Retina (tissue), 1 donor: ENCODE measurements at regions not wholly inside any gene's neighbourhood (a gene's known extent, or its start where the extent isn't known, plus 50 kb on each side); places are given as distances from the start of the nearest gene placed in this dataset.
"Not testable (repeated sequence)": the region's sequence is repeated elsewhere in the genome, so short reads cannot be mapped to it uniquely, and the experiment has no call there.

Experiments used
- DNase-seq: peaks from one replicate; pipeline ENCODE4 v3.0.0-alpha.2; 2016

GRCh38 chrX:149420566-149420965 is 84.5 kb downstream of the IDS start:
- not testable (repeated sequence) for DNase-seq

GRCh38 chrX:149398027-149398426 is 107.1 kb downstream of the IDS start:
- no peak for DNase-seq

GRCh38 chrX:149392921-149393320 is 112.2 kb downstream of the IDS start:
- DNase-seq: no peak

- DNase-seq: no peak
Observed at GRCh38 chrX:149383852-149384251, 121.3 kb downstream of the IDS start.

GRCh38 chrX:149374751-149375150 is 130.4 kb downstream of the IDS start:
- no peak for DNase-seq

GRCh38 chrX:149372866-149373265 is 132.2 kb downstream of the IDS start:
- DNase-seq: no peak

- no peak for DNase-seq
Observed at GRCh38 chrX:149371986-149372385, 133.1 kb downstream of the IDS start.

- no peak for DNase-seq
Observed at GRCh38 chrX:149370097-149370496, 135.0 kb downstream of the IDS start.

GRCh38 chrX:149365552-149365951 is 139.6 kb downstream of the IDS start:
- no peak for DNase-seq

GRCh38 chrX:149365061-149365460 is 140.0 kb downstream of the IDS start:
- DNase-seq: no peak

GRCh38 chrX:149363965-149364364 is 141.1 kb downstream of the IDS start:
- DNase-seq: no peak

GRCh38 chrX:149346306-149346705 is 158.8 kb downstream of the IDS start:
- DNase-seq: no peak

GRCh38 chrX:149322316-149322715 is 182.8 kb downstream of the IDS start:
- DNase-seq: no peak

- DNase-seq: no peak
Observed at GRCh38 chrX:149313871-149314371, 191.2 kb downstream of the IDS start.

GRCh38 chrX:149312988-149313387 is 192.1 kb downstream of the IDS start:
- no peak for DNase-seq

GRCh38 chrX:149312097-149312496 is 193.0 kb downstream of the IDS start:
- no peak for DNase-seq

- no peak for DNase-seq
Observed at GRCh38 chrX:149302705-149303104, 202.4 kb downstream of the IDS start.

- no peak for DNase-seq
Observed at GRCh38 chrX:149298111-149298510, 207.0 kb downstream of the IDS start.

- DNase-seq: peak; percentile 7
Observed at GRCh38 chrX:149296092-149296491, 209.0 kb downstream of the IDS start.

GRCh38 chrX:149286940-149287349 is 218.2 kb downstream of the IDS start:
- DNase-seq: peak; percentile 65

- DNase-seq: no peak
Observed at GRCh38 chrX:149284616-149285015, 220.5 kb downstream of the IDS start.

GRCh38 chrX:149283853-149284252 is 221.3 kb downstream of the IDS start:
- no peak for DNase-seq

GRCh38 chrX:149282909-149283308 is 222.2 kb downstream of the IDS start:
- DNase-seq: no peak

GRCh38 chrX:149280011-149280410 is 225.1 kb downstream of the IDS start:
- DNase-seq: no peak

- DNase-seq: no peak
Observed at GRCh38 chrX:149275836-149276235, 229.3 kb downstream of the IDS start.
